LNCAP (cell line): ENCODE measurements at regions not wholly inside any gene's neighbourhood (a gene's known extent, or its start where the extent isn't known, plus 50 kb on each side); places are given as distances from the start of the nearest gene placed in this dataset.

ENCODE experiments used
- CTCF ChIP-seq: fragments of 450-650 bp; IDR thresholded peaks from 2 replicates; pipeline ENCODE4 v1.5.1; 2017; ENCODE audit warnings: mild to moderate bottlenecking

GRCh38 chr5:104754311-104754995, 1191.9 kb upstream of the NUDT12 start:
- TF ChIP-seq CTCF = no peak

DNA sequence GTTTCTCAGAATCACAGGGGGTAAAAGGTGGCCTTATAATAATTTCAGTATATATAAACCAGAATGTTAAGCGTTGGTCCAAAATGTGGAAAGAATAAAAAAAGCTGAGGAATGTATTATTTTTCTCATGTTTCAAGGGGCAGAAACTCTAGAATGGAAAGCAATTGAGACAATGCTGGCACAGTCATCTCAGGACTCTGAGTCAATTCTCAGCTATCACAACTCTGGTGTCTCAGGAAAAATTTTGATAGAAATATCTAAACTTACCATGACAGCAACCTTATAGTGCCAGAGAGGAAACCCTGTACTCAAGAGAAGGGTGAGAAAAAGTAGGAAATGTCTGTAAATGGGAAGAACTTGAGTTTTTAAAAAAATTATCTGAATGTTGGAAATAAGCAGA, 1189.4 kb upstream of the NUDT12 start:
- TF ChIP-seq CTCF = no peak

DNA sequence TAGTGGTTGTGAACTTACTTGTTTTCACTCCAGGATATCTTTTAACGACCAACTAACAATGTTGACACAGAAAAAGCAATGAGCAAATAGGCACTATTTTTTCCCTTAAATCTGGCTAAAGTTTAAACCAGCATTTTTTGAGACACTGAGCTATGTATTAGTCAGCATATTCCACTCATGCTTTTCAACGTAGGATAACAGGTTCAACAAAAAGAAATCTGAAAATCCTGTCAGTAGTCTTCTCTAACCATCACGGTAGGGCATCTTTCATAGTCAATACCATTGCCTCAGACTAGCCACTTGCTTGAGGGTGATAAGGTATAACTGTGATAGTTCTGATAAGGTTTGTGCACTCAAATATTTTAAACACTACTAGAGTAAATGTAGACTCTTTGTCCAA, 1177.3 kb upstream of the NUDT12 start:
- no peak for TF ChIP-seq CTCF

- TF ChIP-seq CTCF = no peak
Observed at GRCh38 chr5:104739503-104739902, 1176.9 kb upstream of the NUDT12 start.

GRCh38 chr5:104736073-104736472, 1173.5 kb upstream of the NUDT12 start:
- TF ChIP-seq CTCF = no peak

DNA sequence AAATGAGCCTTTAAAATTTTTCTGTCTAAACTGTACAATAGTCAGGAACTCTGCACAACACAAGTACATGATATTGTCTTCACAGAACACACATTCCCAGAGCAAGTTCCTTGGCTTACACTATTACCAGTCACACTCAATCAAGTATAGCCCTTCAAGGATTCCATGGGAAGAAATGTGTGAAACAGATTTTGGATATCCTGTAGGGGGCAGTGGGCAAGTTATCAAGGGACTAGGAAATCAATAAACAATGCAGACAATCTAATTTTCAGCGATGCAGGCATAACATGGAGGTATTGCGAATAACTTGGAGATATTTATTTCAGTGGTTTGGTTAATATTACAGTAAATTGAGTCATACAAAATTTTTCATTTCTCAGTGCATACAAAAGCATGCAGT, 1171.5 kb upstream of the NUDT12 start:
- no peak for TF ChIP-seq CTCF

DNA sequence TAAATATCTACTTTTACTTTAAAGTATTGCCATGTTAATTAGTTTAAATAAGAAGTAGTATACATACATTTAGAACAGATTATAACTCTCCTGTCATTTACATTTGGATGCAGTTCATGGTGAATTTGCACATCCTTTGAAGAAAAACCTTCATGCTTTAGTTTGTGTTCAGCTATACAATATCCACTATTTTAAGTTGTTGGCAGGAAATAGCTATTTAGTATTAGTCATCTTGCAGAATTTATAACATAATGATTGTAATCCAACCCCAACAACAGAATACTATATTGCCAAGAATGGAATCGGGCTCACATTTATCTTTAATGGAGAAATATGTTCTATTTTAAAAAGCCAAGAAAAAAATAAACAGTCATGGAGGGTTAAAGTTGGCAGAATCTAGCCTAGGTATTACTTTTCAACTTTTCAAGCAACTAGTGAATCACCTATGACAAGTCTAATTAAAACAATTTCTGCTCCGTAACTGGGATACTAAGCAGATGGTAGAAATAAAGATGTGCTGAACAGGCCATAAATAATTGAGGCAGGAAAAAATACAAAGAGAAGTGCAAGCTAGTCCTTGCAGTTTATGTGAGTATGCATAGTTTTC, 1170.6 kb upstream of the NUDT12 start:
- no peak for TF ChIP-seq CTCF
